Activated T-cell treated with anti-CD3 and anti-CD28 coated beads, Interleukin-2, amount 50 U/mL, for 72 hours (primary cell): ENCODE measurements at regions not wholly inside any gene's neighbourhood (a gene's known extent, or its start where the extent isn't known, plus 50 kb on each side); places are given as distances from the start of the nearest gene placed in this dataset.
A peak's percentile ranks its signal among the peaks of the same experiment; 100 is the strongest.

Experiments used
- ATAC-seq, 2 donors: fragments of 150-1000 bp; cut with Tn5 transposase; replicated peaks in 1 of 2; 2 replicates each; pipeline ENCODE4 v1.10.0; 2021; ENCODE audit warnings: moderate library complexity in 2 of 2, mild to moderate bottlenecking in 1 of 2
- DNase-seq, 2 donors: peaks; one replicate each; pipeline ENCODE4 v3.0.0; 2021 to 2022; ENCODE audit warnings: mixed read lengths in 1 of 2
- H3K27ac Mint-ChIP-seq: one replicate; pipeline ENCODE4 v1.8.0; 2022; ENCODE audit warnings: mild to moderate bottlenecking, moderate library complexity, mixed read lengths
- H3K27me3 Mint-ChIP-seq: one replicate; pipeline ENCODE4 v1.8.0; 2022; ENCODE audit warnings: low read depth, mixed read lengths
- H3K36me3 Mint-ChIP-seq, 2 donors: one replicate each; pipeline ENCODE4 v1.8.0; 2022; ENCODE audit warnings: mixed read lengths in 2 of 2, mild to moderate bottlenecking in 1 of 2; ENCODE audit not compliant: insufficient read depth in 2 of 2
- H3K4me1 Mint-ChIP-seq: one replicate; pipeline ENCODE4 v1.8.0; 2022; ENCODE audit warnings: low read depth, mixed read lengths
- H3K4me3 Mint-ChIP-seq, 2 donors: one replicate each; pipeline ENCODE4 v1.8.0; 2022; ENCODE audit warnings: mild to moderate bottlenecking in 2 of 2, mixed read lengths in 2 of 2, moderate library complexity in 2 of 2
- H3K9me3 Mint-ChIP-seq, 2 donors: one replicate each; pipeline ENCODE4 v1.8.0; 2022; ENCODE audit warnings: mixed read lengths in 2 of 2

DNA sequence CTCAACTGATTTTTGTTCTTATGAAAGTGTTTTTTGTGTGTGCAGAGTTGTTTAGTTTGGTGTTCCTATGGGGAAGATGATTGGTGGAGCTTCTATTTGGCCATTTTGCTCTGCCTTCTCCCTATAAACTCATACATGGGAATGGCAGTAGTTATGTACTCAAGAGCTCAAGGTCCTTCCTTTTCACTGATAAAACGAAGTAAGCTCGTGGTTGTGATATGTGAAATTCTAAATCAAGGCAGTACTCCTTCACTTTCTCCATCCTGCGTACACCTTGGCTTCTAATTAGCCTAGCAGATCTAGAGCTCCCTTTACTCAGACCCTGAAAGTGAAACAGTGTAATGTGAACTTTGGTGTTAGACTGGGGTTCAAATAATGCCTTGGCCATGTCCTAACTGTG is 159.3 kb upstream of the TNC start:
- Mint-ChIP-seq H3K4me3 (no peak overlapping the region), H3K9me3 (peaks cover 0 to 2% of the 10 kb centered on the region in 2 donors), H3K4me1 (no peaks in the 10 kb centered on the region), H3K27ac (no peak overlapping the region), H3K36me3 (no peaks in the 10 kb centered on the region), H3K27me3 (peaks cover 24% of the 10 kb centered on the region)
- ATAC-seq (no peak), DNase-seq (no peak)

DNA sequence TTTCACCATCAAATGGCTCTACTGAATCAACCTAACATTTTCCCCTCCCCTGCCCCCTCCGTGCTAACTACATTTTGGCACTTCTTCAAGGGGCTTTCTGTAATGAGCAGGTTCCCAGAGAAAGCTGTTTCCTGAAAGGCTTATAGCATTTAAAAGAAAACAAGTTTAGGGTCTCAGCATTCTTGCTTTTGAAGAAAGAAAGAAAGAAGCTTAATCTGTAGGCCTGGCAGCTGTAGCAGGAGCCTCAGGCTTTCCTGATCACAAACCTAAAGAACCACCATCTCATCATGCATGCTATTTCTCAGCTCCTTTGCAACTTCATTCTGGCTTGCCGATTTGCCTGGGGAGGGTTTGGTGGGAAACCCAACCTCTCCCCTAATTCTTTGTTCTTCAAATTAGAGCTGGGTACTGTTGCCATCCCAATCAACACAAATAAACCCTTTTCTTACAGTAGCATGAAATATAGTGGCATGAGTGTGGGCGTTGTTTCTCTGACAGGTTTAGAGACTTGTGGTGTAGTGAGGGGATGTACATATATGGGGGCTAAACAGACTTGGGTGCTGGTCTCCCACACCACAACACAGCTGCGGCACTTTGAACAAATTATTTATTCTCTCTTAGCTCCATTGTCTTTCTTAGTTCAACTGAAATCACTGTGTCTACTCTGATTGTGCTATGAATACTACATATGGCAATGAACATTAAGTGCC is 160.5 kb upstream of the TNC start:
- Mint-ChIP-seq H3K4me1 (no peaks in the 10 kb centered on the region), H3K9me3 (peaks cover 0 to 2% of the 10 kb centered on the region in 2 donors), H3K4me3 (no peak overlapping the region), H3K36me3 (no peaks in the 10 kb centered on the region), H3K27me3 (peaks cover 24% of the 10 kb centered on the region), H3K27ac (no peak overlapping the region)
- ATAC-seq (peak in 1 of 2 donors; percentile 43), DNase-seq (no peak)

DNA sequence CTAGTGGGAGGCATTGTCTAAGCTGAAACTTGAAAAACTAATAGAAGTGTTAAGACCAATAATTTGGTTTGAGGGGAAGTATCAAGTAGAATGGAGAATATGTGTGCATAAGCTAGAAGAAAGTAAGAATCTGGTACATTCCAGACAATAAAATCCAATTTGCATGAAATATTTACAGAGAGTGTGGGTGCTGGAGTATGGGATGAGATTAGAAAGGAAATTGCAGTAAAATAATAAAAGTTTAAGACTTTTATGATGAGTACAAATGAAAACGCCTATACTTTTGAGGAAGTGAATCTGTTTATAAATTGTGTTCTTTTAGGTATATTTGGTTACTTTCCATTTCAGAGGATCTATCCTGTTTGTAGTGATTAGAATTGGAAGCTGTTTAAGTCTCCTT is 165.4 kb upstream of the TNC start:
- Mint-ChIP-seq H3K27ac (no peak overlapping the region), H3K9me3 (no peaks in the 10 kb centered on the region), H3K27me3 (peaks cover 17% of the 10 kb centered on the region), H3K4me1 (no peaks in the 10 kb centered on the region), H3K4me3 (no peak overlapping the region), H3K36me3 (no peaks in the 10 kb centered on the region)
- ATAC-seq = no peak
- DNase-seq = no peak

DNA sequence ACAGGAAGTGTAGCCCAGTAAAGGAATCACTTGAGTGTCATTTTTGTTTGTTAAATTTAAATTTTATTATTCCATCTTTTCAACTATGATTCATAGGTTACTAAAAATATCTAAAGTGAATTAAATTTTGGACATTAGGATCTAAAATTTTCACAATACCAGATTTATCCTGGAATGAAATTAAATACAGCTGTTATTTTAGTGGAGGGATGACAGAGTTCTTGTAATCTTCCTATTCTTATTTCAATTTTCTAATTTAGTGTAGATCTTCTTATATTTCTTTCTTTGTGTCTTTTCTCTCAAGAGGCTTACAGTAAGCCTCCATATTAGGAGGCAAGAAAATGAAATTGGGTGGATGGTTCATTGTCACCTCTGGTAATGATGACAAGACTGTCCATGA is 167.9 kb upstream of the TNC start:
- Mint-ChIP-seq H3K27me3 (peaks cover 8% of the 10 kb centered on the region), H3K36me3 (no peaks in the 10 kb centered on the region), H3K4me3 (no peak overlapping the region), H3K4me1 (no peaks in the 10 kb centered on the region), H3K9me3 (no peaks in the 10 kb centered on the region), H3K27ac (no peak overlapping the region)
- ATAC-seq (no peak), DNase-seq (no peak)

DNA sequence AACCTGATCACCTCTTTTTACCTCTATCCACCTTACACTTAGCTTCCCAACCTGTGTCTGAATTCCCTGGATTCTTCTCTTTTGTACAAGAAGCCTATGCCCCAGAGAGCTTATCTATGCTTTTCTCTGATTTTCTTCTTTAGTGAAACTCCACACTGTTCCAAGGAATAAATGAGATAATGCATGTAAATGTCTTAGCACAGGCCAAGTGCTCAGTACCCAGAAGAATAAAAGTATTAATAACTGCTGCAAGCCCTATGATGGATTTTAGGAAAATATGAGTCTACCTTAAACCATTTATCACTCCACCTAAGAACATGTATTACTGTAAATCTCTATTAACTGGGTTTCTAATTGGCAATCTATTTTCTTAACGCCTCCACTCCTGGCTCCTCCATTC is 168.5 kb upstream of the TNC start:
- no peak for DNase-seq
- no peak for ATAC-seq
- Mint-ChIP-seq H3K27me3 (peaks cover 12% of the 10 kb centered on the region), H3K9me3 (no peaks in the 10 kb centered on the region), H3K27ac (no peak overlapping the region), H3K4me3 (no peak overlapping the region), H3K4me1 (no peaks in the 10 kb centered on the region), H3K36me3 (no peaks in the 10 kb centered on the region)

DNA sequence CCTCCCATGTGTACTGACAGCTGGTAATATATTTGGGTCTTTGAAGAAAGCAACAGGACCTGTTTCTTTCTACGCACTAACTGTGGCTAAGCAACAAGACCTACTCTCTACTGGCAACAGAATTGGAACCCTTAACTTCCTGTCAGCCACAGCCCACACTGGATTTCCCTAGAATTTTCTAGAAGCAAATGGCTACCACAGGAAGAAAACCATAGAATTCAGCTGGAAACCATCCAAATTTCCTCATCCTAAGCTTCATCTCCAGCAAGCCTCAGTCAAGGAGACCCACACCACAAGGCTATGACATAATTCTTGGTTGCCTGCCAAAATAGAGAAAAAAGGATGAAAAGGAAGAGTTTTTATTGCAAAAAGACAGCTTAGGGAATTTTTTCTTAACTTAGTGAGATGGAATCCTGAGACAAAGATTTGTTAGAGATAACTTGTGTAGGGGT is 171.8 kb upstream of the TNC start:
- no peak overlapping the region for H3K4me3 Mint-ChIP-seq
- peaks cover 9% of the 10 kb centered on the region for H3K27me3 Mint-ChIP-seq
- DNase-seq (no peak), ATAC-seq (no peak)
- no peak overlapping the region for H3K27ac Mint-ChIP-seq
- H3K9me3 Mint-ChIP-seq = no peaks in the 10 kb centered on the region
- no peaks in the 10 kb centered on the region for H3K36me3 Mint-ChIP-seq
- H3K4me1 Mint-ChIP-seq = no peaks in the 10 kb centered on the region

DNA sequence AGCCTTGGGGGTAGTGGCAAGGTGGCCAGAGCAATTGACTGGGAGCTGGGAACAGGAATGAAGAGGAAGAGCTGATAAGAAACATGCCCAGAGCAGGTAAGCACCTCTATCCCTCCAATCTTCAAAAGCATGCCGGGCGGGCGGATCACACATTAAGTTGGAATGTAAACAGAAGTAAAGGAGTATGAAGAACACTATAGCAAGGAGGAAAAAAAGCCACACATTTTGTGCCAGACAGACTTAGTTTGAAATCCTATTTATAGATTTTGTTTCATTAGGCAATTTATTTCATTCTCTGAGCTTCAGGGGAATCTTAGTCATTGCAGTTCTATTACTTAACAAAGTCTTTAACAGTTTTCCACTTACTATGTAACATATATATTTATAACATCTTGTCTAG is 173.9 kb upstream of the TNC start:
- H3K27me3 Mint-ChIP-seq = peaks cover 16% of the 10 kb centered on the region
- DNase-seq (no peak), ATAC-seq (no peak)
- no peaks in the 10 kb centered on the region for H3K36me3 Mint-ChIP-seq
- H3K27ac Mint-ChIP-seq = no peak overlapping the region
- H3K4me1 Mint-ChIP-seq = no peaks in the 10 kb centered on the region
- H3K4me3 Mint-ChIP-seq = no peak overlapping the region
- no peaks in the 10 kb centered on the region for H3K9me3 Mint-ChIP-seq

DNA sequence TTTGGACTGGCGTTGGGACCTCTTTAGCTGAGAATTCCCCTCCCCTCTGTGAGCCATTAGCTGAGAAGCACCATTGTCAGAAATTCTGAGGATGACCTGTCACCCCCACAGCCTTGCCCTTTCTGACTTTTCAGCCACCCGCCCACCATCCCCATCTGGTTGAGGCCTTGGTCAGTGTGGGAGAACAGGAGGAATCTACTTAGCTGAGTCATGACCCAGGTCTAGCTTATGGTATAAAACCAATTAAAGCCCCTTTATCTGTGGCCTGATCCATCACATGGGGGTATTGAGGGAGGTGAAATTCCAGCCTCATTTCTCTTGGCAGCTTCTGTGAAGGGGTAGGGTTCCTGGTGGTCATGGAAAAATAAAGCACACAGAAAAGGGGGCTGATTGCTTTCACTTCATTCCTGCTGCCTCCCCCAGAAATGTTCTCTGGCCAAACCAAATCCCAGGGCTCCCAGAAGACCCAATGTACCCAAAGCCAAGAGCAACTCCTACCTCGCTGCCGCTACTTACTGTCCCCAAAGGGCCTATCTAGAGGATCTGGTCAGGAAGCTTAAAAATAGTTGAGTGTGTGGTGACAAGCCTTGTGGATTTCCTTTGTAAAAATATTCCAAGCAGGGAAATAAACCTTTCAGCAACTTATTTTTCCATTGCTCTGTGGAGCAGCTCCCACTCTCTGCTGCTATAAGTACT is 174.8 kb upstream of the TNC start:
- no peak overlapping the region for H3K4me3 Mint-ChIP-seq
- ATAC-seq (no peak), DNase-seq (no peak)
- no peak overlapping the region for H3K27ac Mint-ChIP-seq
- H3K27me3 Mint-ChIP-seq = peaks cover 16% of the 10 kb centered on the region
- H3K9me3 Mint-ChIP-seq = no peaks in the 10 kb centered on the region
- H3K4me1 Mint-ChIP-seq = no peaks in the 10 kb centered on the region
- H3K36me3 Mint-ChIP-seq = no peaks in the 10 kb centered on the region

DNA sequence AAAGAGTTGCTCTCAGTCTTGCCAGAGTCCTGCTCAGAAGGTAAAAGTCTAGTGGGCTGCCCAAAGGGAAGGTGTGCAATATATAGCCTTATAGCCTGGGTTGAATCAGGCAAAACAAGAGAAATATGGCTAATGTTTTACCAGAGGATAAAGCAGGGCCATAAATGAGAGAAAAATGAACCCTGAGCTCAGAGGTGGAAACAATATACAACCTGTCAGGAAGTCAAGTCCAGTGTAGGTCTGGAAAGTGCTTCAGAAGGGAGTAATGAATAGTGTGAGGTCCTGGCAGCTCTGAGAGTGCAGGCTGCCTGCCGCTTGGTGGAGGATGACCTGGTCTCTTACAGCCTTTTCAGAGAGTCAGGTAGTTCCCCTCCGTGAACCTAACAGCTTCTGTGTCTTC is 177.8 kb upstream of the TNC start:
- Mint-ChIP-seq H3K36me3 (no peaks in the 10 kb centered on the region), H3K4me3 (no peak overlapping the region), H3K9me3 (peaks cover 0 to 4% of the 10 kb centered on the region in 2 donors), H3K4me1 (no peaks in the 10 kb centered on the region), H3K27me3 (peaks cover 16% of the 10 kb centered on the region), H3K27ac (no peak overlapping the region)
- ATAC-seq (no peak), DNase-seq (no peak)

DNA sequence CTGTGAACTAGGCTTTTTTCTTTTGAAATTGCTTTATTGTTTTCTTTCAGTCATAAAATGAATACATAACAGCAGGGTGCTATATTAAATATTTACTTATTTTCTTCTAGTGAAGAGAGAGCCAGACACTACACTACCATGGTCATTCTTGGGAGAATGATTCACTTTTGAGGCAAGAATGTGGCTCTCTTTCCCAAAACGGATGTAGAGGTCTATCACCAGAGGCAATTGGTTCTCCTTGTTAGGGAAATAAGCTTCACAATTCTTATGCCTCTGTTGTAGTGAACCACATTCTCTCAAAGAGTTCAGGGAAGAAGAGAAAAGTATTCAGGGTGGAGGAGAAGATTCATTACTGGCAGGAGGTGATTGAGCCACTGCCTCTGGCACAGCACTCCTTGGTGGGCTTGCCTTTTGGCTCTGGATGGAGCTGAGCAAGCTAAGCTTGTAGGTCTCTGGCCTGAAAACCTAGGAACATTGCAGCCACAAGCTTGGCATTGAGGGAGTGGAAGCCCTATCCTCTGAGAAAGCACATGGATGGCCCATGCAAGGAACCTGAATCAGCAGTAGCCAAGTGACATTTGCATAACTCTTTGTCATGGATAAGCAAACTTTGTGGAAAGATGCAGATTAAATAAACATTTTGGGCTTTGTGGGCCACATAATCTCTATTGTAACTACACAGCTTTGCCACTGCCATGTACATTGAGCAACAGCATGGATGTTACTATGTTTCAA is 179.0 kb upstream of the TNC start:
- DNase-seq = no peak
- H3K27me3 Mint-ChIP-seq = peaks cover 7% of the 10 kb centered on the region
- ATAC-seq = no peak
- no peaks in the 10 kb centered on the region for H3K36me3 Mint-ChIP-seq
- H3K4me1 Mint-ChIP-seq = no peaks in the 10 kb centered on the region
- H3K27ac Mint-ChIP-seq = no peak overlapping the region
- peaks cover 0 to 4% of the 10 kb centered on the region in 2 donors for H3K9me3 Mint-ChIP-seq
- H3K4me3 Mint-ChIP-seq = no peak overlapping the region

DNA sequence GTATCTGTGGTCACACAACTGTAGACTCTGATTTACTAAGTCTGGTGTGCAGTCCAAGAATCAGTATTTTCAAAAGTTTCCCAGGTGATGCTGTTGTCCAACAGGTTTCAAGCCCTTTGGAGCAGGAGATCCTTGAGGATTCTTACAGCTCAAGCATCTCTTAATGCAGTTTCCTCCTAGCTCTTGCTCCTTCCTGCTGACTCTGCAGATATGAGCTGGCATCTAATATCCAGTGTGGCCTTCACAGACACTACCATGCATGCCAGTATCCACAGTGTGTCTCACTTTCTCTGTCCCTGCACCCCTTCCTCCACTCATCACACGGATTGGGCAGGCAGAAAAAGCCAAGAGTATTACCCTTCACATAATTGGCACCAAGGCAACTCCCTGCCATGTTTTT is 182.2 kb upstream of the TNC start:
- Mint-ChIP-seq H3K4me1 (no peaks in the 10 kb centered on the region), H3K9me3 (peaks cover 0 to 4% of the 10 kb centered on the region in 2 donors), H3K27ac (no peak overlapping the region), H3K36me3 (no peaks in the 10 kb centered on the region), H3K27me3 (peaks cover 7% of the 10 kb centered on the region), H3K4me3 (no peak overlapping the region)
- DNase-seq = no peak
- ATAC-seq = no peak

DNA sequence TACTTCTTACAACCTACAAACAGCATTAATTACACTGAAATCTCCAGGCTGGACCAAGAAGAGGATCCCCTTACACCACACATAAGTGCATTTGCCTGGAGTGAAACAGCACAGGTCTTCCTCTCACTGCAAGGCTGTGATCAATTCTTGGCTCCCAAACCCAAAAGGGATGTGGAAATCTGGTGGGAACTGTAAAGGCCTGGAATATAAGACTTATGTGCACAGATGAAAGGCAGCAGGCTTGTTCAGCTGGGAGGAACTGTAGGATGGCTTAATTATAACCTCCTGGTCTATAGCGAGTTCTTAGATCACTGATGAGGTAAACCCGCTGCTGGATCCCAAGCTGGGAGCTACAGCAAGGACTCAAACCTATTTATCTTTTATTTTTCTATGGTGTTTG is 182.9 kb upstream of the TNC start:
- ATAC-seq (no peak), DNase-seq (no peak)
- no peak overlapping the region for H3K27ac Mint-ChIP-seq
- no peaks in the 10 kb centered on the region for H3K36me3 Mint-ChIP-seq
- H3K4me3 Mint-ChIP-seq = no peak overlapping the region
- peaks cover 4% of the 10 kb centered on the region for H3K27me3 Mint-ChIP-seq
- H3K9me3 Mint-ChIP-seq = peaks cover 0 to 4% of the 10 kb centered on the region in 2 donors
- H3K4me1 Mint-ChIP-seq = no peaks in the 10 kb centered on the region

DNA sequence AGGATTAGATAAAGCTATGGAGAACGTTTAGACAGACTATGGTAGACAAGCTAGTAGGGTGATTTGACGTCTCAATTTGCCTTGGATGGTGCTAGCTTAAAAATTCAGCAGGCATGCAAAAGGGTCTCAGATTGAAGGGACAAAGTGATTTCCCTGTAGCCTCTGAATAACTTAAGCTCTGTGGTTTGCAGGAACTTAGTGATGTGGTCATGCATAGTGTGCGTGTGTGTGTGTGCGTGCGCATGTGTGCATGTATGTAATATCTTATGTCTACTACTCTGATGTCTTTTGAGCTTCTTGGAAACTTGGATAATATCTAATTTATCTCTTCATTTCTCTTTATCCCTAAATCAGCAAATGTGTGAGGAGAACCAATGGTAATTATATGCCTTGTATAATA is 183.6 kb upstream of the TNC start:
- no peaks in the 10 kb centered on the region for H3K4me1 Mint-ChIP-seq
- no peak for ATAC-seq

More for the DNA sequence above, 183.6 kb upstream of the TNC start:
- H3K9me3 Mint-ChIP-seq = peaks cover 0 to 4% of the 10 kb centered on the region in 2 donors
- no peaks in the 10 kb centered on the region for H3K27me3 Mint-ChIP-seq
- H3K4me3 Mint-ChIP-seq = no peak overlapping the region
- H3K27ac Mint-ChIP-seq = no peak overlapping the region
- DNase-seq = no peak
- H3K36me3 Mint-ChIP-seq = no peaks in the 10 kb centered on the region
